GM12873 (cell line): ENCODE measurements at regions not wholly inside any gene's neighbourhood (a gene's known extent, or its start where the extent isn't known, plus 50 kb on each side); places are given as distances from the start of the nearest gene placed in this dataset.

Experiments used
- CTCF ChIP-seq: IDR thresholded peaks from 2 replicates; pipeline ENCODE4 v1.5.1; 2012; ENCODE audit warnings: low read depth, mild to moderate bottlenecking, moderate library complexity, low read length, control low read depth; ENCODE audit not compliant: insufficient read depth; ENCODE audit errors: missing control alignments

- TF ChIP-seq CTCF: no peak
These were observed 160.0 kb upstream of the E2F7 start for GRCh38 chr12:77225373-77225772.

GRCh38 chr12:77224346-77224745 lies 159.0 kb upstream of the E2F7 start:
- TF ChIP-seq CTCF: no peak

- TF ChIP-seq CTCF: no peak
These were observed 157.0 kb upstream of the E2F7 start for GRCh38 chr12:77222336-77222735.

- no peak for TF ChIP-seq CTCF
These were observed 155.2 kb upstream of the E2F7 start for GRCh38 chr12:77220586-77220985.

- TF ChIP-seq CTCF: no peak
These were observed 152.9 kb upstream of the E2F7 start for GRCh38 chr12:77218278-77218677.

GRCh38 chr12:77214136-77214535 lies 148.8 kb upstream of the E2F7 start:
- TF ChIP-seq CTCF: no peak

- TF ChIP-seq CTCF: no peak
These were observed 147.9 kb upstream of the E2F7 start for GRCh38 chr12:77213319-77213718.

- TF ChIP-seq CTCF: no peak
These were observed 145.4 kb upstream of the E2F7 start for GRCh38 chr12:77210724-77211123.
